ENCODE measurements at regions not wholly inside any gene's neighbourhood (a gene's known extent, or its start where the extent isn't known, plus 50 kb on each side); places are given as distances from the start of the nearest gene placed in this dataset.

DNA sequence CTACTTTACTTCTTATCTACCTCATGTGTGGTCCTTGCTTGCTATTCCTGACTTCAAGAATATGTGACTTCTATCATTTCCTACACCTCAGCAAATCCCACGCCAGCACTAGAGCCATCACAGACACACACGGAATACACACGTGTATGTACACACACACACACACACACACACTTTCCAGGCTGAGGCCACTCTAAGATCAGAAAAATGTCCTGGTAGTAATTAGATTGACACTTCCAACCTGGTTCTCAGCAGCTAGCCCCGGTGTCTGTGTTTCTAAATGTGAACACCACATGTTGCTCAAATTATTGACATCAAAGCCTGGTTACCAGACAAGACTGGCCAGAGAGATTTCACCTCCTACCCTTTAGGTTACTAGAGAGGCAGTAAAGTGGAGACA is 54.1 kb upstream of the SASH1 start:
- no peak overlapping the region for H3K27ac Mint-ChIP-seq
- DNase-seq (no peak), ATAC-seq (no peak)
- peaks cover 15% of the 10 kb centered on the region for H3K27me3 Mint-ChIP-seq
- H3K4me1 Mint-ChIP-seq, result no peaks in the 10 kb centered on the region
- H3K4me3 Mint-ChIP-seq, result no peak overlapping the region
- no peaks in the 10 kb centered on the region for H3K9me3 Mint-ChIP-seq

DNA sequence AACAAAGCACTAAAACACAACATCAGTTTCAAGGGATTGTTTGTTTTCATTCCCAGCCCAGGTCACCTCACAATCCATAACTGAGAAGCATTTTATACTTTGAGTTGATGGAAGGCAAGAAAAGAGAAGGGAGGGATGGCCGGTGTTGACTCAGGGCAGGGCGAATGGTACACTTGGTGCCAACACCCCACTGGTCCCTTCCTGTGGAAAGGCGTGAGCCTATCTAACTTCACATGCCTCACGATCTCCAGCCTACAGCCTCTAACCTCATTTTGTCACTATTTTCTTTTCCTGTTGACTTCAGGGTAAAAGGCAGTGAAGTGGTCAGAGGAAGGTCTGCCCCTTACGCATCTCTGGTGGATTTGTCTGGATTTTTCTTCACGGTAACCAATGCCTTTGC is 53.5 kb upstream of the SASH1 start:
- no peak for DNase-seq
- no peaks in the 10 kb centered on the region for H3K9me3 Mint-ChIP-seq
- no peaks in the 10 kb centered on the region for H3K4me1 Mint-ChIP-seq
- no peak overlapping the region for H3K27ac Mint-ChIP-seq
- no peak for ATAC-seq
- peaks cover 15% of the 10 kb centered on the region for H3K27me3 Mint-ChIP-seq
- no peak overlapping the region for H3K4me3 Mint-ChIP-seq

DNA sequence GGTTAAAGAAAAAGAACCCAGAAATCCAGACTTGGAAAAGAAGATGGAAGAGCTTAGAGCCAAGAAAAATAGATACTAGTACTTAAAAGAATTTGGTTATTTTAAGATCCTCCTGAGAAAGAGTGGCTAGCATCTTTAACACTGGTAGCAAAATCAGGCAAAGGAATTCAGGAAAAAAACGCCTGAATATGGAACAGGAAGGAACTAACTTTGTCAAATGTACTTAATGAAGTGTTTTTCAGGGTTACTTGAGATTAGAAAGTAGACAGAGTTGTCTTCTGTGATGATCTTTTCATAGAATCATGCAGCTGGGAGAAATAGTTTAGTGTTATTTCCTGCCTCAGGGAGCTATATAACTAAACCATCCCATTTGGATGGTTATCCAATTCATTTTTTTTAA is 50.8 kb upstream of the SASH1 start:
- Mint-ChIP-seq H3K4me1 (no peaks in the 10 kb centered on the region), H3K27ac (no peak overlapping the region), H3K9me3 (no peaks in the 10 kb centered on the region)

More for the DNA sequence above, 50.8 kb upstream of the SASH1 start:
- DNase-seq (no peak), ATAC-seq (no peak)
- Mint-ChIP-seq H3K4me3 (no peak overlapping the region), H3K27me3 (peaks cover 15% of the 10 kb centered on the region)
